NCI-H1694 treated with DMSO at 0.1 percent for 48 hours (cell line): ENCODE measurements at regions not wholly inside any gene's neighbourhood (a gene's known extent, or its start where the extent isn't known, plus 50 kb on each side); places are given as distances from the start of the nearest gene placed in this dataset.
"Not testable (repeated sequence)": the region's sequence is repeated elsewhere in the genome, so short reads cannot be mapped to it uniquely, and the experiment has no call there.

Experiments used
- DNase-seq: peaks from one replicate; lab custom pipeline; 2025; lab: John Stamatoyannopoulos, UW

- DNase-seq: no peak
These were observed 88.2 kb downstream of the KLHL28 start for GRCh38 chr14:44873536-44873935.

- DNase-seq: no peak
These were observed 95.0 kb downstream of the KLHL28 start for GRCh38 chr14:44866770-44867169.

DNA sequence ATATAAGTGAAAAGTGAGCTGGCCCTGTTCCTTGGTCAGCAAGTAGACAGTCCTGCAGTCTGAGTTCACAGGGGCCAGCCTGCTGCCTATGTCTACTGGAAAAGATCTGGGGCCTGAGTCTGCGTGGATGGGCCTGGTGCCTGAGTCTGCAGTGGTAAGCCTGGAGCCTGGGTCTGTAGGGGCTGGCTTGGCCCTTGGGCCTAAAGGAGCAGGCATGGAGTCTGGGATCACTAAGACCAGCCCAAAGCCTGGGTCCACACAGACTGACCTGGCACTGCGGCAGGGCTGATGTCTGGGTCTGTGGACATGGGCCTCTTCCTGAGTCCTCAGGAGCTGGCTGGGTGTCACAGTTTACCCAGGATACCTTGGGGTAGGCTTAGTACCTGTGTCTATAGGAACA lies 95.4 kb downstream of the KLHL28 start:
- DNase-seq: no peak

DNA sequence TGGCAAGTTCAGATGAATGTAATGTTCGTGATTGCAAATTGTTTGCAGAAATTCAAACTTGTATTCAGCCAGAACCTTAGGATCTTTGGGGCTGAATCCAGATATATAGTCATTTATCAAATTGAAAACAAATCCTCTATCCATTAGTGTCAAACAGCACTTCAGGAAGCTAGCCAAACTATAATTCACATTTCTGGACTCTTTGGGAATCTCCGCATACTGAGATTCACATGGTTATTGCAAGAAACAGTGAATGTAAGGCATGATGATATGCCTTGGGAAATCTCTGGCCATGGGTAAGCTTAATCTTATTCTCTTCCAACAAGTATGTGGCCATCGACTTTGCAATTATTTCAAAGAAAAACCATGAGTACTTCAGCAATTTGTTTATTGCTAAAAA lies 98.5 kb downstream of the KLHL28 start:
- DNase-seq: no peak

GRCh38 chr14:44854114-44854513 lies 107.6 kb downstream of the KLHL28 start:
- no peak for DNase-seq

DNA sequence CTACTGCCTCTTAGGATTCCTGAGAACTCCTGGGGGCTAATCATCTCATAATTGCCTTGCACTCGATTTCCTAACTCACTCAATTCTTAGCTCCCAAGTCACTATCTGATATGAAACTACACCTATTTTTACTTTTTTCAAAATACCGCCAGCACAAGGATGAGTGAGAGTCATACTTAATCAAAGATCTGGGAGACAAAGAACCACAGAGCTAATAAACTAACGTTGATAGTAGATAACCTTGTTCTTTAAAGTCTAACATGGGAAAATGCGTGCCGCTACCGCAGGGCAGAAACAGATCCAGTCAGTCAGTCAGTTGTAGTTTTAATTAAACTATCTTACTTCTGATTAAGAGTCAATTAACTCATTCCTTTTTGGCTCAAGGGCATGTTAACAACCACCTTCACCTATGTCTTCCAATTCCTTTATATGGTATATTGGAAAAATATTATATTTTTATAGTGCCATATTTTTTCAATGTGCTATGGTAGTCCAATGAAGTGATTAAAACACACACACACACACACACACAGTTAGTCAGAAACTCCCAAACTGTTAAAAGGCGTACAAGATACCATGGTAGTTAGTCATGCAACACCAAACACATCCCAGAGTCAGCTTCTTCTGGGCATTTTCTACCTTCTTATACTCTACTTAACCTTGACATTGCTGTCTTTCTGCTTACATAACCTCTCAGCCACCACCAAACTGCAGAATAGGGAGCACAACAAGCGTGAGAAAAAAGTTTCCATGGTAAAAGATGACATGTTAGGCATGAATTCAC lies 114.0 kb downstream of the KLHL28 start:
- no peak for DNase-seq

DNA sequence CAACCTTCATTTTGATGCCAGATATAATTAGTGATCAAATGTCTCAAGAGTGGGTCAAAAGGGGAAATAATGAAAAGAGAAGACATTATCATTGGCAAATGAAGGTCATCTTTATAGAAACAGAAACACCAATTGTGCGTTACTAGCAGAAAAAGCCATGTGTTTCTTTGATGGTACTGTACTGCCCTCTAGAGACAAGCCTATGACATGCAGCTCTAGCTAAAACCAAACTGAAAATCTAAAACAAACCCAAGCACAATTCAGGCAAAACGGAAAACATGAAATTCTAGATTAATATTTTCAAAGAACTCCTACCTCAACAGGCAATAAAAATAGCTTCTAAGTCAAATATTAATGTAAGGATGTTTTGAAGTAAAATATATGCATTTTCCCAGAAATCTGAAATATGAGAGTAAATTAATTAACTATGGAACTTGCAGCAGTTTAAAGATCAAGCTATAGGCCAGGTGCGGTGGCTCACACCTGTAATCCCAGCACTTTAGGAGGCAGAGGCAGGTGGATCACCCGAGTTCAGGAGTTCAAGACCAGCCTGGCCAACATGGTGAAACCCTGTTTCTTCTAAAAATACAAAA lies 115.4 kb downstream of the KLHL28 start:
- DNase-seq: peak; percentile 76

DNA sequence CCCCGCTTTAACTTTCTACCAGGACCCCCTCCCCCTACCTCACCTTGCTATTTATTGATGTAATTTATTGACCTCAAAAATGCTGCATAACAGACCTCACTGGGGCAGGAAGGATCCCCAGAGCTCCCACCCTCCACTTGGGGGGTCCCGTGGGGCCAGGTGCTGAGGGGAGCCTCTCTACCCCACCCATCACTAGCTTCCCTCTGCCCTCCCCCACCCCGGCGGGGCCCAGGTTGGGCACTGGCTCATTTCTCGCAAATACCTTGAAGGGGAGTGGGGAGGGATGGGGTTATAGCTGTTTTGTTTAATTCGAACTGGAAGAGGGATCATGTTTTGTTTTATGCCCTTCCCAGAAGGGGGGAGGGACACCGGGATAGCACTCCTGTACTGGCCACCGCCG lies 125.8 kb downstream of the KLHL28 start:
- DNase-seq: not testable (repeated sequence)

GRCh38 chr14:44833376-44834060 lies 128.2 kb downstream of the KLHL28 start:
- DNase-seq: no peak

DNA sequence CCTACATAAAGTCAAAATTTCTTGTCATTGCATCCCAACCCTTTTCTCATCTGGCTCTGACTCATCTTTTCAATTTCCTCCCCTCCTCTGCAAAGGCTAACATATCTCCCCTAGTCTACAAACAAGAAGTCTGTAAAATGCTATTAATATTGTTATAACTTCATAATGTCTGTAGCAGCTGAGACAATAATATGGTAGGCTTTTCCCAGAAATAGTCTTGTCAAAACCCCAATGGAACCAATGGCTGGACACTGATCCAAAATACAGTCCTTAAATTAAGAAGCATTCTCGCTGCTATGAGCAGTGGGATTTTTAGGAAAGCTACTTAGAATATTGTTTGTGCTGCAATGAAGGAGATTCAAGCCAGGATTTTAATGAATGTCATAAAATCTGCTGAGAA lies 131.4 kb downstream of the KLHL28 start:
- no peak for DNase-seq

DNA sequence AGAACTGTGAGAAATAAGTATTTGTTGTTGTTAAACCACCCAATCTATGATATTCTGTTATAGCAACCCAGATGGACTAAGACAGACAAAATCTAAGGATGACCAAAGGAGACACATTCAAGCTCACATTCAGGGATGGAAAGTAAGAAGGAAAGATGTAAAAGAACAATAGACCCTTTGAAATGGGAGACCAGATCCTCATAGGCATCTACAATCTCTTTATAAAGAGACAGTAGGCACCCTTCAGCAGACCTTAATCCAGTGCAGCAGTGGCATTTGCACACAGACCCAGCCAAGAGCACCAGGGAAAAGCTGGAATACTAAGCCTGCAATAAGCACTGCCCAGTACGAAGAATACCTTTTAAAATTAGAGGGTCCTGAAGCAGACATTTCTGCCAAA lies 132.7 kb downstream of the KLHL28 start:
- DNase-seq: no peak

DNA sequence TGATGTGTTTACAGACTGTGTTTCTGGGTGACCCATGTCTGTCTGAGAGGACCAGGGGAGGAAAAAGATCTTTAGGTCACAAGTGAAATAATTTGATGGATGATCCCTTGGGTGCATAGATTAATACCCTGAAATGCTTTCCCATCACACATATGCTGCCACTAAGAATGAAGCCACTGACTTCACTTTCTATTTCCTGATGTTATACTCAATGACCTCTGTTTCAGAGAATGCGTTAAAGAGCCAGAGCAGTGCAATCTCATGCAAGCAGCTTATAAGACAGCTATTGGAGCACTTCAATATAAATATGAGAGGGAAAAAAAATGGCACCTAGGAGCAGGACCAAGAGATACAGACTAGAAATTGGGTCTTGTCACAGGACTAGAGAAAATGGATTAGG lies 133.7 kb downstream of the KLHL28 start:
- no peak for DNase-seq

DNA sequence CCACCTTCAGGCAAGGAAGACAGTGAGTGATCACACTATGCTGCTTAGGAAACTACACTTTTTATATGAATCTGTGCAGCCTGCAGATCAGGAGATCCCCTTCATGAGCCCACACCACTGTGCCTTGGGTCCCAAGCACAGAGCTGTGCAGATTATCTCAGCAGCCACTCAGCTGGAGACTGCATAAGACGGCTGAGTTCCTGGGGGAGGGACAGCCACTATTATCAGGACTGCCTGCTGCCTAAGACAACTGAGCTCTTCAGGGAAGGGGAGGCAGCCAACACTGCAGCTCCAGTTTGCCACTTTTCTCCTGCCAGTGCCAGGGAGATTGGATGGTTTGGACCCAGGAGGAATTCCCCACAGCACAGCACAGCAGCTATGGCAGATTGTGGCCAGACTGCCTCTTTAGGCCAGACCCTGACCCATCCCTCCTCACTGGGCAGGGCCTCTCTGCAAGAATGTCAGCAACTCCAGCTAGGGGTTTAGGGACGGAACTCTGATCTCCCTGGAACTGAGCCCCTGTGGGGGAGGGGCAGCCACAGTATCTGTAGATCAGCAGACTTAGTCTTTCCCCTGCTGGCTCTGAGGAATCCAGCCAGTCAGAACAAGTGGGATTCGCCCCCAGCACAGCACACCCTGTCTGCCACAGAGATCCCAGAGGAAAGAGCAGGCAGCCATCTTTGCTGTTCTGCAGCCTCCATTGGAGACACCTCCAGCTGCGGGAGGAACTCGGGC lies 141.3 kb downstream of the KLHL28 start:
- no peak for DNase-seq

DNA sequence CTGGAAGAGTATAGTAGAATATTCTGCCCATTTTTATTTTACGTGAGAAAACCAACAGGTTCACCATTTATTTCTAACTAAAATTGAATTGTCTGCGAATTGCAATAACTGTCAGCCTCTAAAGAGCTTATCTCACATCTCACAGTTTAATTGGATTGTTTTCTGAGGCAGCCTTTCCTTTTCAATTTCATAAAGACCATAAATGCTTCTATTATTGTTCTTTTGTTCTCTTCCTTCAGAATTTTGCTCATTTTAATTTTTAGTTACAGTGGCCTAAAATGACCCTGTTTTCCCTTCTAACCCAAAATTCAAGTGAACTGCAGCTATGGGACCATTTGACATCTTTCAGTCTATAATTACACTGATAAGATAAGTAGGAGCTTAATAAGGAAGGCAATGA lies 147.6 kb downstream of the KLHL28 start:
- no peak for DNase-seq

GRCh38 chr14:44812672-44813071 lies 149.1 kb downstream of the KLHL28 start:
- DNase-seq: no peak

- no peak for DNase-seq
These were observed 157.4 kb downstream of the KLHL28 start for GRCh38 chr14:44804391-44804790.

DNA sequence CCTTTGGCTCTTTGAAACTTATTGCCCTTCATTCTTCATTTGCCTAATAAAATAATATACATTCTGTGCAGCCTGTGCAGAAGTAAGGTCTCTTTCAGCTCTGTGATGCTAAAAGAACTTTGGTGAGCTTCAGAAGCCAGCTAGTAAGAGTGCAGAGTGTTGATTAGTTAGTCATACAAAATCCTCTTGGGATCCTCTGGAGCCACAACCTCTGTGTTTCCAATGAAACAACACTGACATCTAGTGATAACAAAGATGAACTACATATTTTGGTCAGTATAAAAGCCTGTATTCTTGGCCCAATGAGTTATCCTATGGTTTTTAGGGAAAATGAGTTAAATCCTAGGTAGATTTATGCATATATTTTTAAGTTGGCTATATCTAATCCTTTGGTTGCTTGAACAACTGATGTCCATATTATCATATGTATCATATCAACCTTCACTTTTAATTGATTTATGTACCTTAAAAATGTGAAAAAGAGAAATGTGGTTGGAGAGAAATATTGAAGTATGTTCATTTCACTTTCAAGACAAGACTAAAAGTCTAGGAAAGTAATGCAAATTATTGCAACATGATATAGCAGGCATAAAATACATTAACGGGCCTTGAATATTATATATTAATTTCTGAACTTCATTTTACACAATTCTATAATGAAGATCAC lies 158.4 kb downstream of the KLHL28 start:
- DNase-seq: peak; percentile 79

GRCh38 chr14:44798386-44799242 lies 163.1 kb downstream of the KLHL28 start:
- no peak for DNase-seq

DNA sequence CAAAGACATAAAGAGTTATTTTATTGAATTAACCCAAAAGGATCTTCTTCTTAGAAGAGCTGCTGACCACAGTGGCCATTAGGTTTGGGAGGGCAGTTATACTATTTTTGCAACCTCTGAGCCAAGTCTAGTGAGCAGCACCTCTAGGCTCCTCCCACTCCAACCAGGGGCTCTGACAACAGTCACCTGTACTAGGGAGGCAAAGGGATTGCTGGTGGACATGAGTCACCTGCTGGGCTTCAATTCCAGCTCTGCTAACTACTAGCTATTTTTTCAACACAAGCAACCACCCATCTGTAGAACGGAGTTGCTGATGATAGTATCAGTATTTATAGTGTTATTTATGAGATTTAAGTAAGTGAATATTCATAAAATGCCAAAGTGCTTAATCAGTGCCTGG lies 166.0 kb downstream of the KLHL28 start:
- no peak for DNase-seq

DNA sequence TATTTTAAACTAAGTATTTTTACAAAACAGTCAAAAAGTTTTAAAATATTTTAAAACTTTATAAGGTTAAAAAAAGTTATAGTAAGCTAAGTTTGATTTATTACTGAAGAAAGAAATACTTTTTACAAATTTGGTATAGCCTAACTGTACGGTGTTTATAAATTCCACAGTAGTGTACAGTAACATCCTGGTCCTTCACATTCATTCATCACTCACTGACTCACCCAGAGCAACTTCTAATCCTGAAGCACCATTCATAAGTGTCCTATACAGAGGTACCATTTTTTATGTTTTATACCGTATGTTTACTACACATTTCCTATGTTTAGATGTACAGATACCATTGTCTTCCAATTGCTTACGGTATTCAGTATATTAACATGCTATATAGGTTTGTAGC lies 170.0 kb downstream of the KLHL28 start:
- DNase-seq: no peak

- no peak for DNase-seq
These were observed 173.1 kb downstream of the KLHL28 start for GRCh38 chr14:44788612-44789011.
